Trophoblast cell (in vitro differentiated cells and primary cell): ENCODE measurements at regions not wholly inside any gene's neighbourhood (a gene's known extent, or its start where the extent isn't known, plus 50 kb on each side); places are given as distances from the start of the nearest gene placed in this dataset.

ENCODE experiments used
- DNase-seq, 2 donors: peaks; one replicate each; pipeline ENCODE4 v3.0.0-alpha.2; 2016
- H2AFZ ChIP-seq: 2 replicates; pipeline ENCODE4 v1.6.1; 2013; ENCODE audit warnings: low read length, moderate library complexity, mild to moderate bottlenecking; ENCODE audit not compliant: insufficient read depth, poor library complexity
- H2AK5ac ChIP-seq: 2 replicates; pipeline ENCODE4 v1.6.1; 2013; ENCODE audit warnings: mild to moderate bottlenecking, low read length
- H2BK120ac ChIP-seq: 2 replicates; pipeline ENCODE4 v1.6.1; 2013; ENCODE audit warnings: low read length, mild to moderate bottlenecking, moderate library complexity; ENCODE audit not compliant: insufficient read depth, poor library complexity
- H2BK12ac ChIP-seq: 2 replicates; pipeline ENCODE4 v1.6.1; 2013; ENCODE audit warnings: mild to moderate bottlenecking, low read length, moderate library complexity
- H2BK5ac ChIP-seq: 2 replicates; pipeline ENCODE4 v1.6.1; 2013; ENCODE audit warnings: low read length, low read depth, moderate library complexity, mild to moderate bottlenecking; ENCODE audit not compliant: poor library complexity
- H3K14ac ChIP-seq: 2 replicates; pipeline ENCODE4 v1.6.1; 2013; ENCODE audit warnings: mild to moderate bottlenecking, low read length
- H3K18ac ChIP-seq: 2 replicates; pipeline ENCODE4 v1.6.1; 2013; ENCODE audit warnings: mild to moderate bottlenecking, low read length
- H3K23ac ChIP-seq: 2 replicates; pipeline ENCODE4 v1.6.1; 2013; ENCODE audit warnings: low read length
- H3K27ac ChIP-seq: 2 replicates; pipeline ENCODE4 v1.5.1; 2013; ENCODE audit warnings: low read depth, mild to moderate bottlenecking, inconsistent platforms, low read length, moderate library complexity
- H3K27me3 ChIP-seq: 2 replicates; pipeline ENCODE4 v1.6.1; 2013; ENCODE audit warnings: inconsistent platforms, mild to moderate bottlenecking, low read length, moderate library complexity; ENCODE audit not compliant: insufficient read depth
- H3K36me3 ChIP-seq, 2 experiments: 1 replicate in 1 of 2; 2 replicates in 1 of 2; pipeline ENCODE4 v1.6.1; 2013; ENCODE audit warnings: low read length in 2 of 2, mild to moderate bottlenecking in 2 of 2, moderate library complexity in 1 of 2; ENCODE audit not compliant: insufficient read depth in 2 of 2, control insufficient read depth in 1 of 2
- H3K4ac ChIP-seq: 2 replicates; pipeline ENCODE4 v1.6.1; 2013; ENCODE audit warnings: low read depth, mild to moderate bottlenecking, low read length, moderate library complexity
- H3K4me1 ChIP-seq, 2 experiments: 1 replicate in 1 of 2; 2 replicates in 1 of 2; pipeline ENCODE4 v1.6.1; 2013; ENCODE audit warnings: low read length in 2 of 2, mild to moderate bottlenecking in 2 of 2, moderate library complexity in 1 of 2; ENCODE audit not compliant: insufficient read depth in 2 of 2, control insufficient read depth in 1 of 2
- H3K4me2 ChIP-seq: 2 replicates; pipeline ENCODE4 v1.6.1; 2013; ENCODE audit warnings: inconsistent platforms, mild to moderate bottlenecking, low read length, moderate library complexity
- H3K4me3 ChIP-seq: 2 replicates; pipeline ENCODE4 v1.5.1; 2013; ENCODE audit warnings: mild to moderate bottlenecking, low read depth, low read length, inconsistent platforms
- H3K79me1 ChIP-seq: one replicate; pipeline ENCODE4 v1.6.1; 2013; ENCODE audit warnings: low read length
- H3K79me2 ChIP-seq: 2 replicates; pipeline ENCODE4 v1.6.1; 2013; ENCODE audit warnings: low read length, mild to moderate bottlenecking; ENCODE audit not compliant: control insufficient read depth, insufficient read depth, poor library complexity
- H3K9ac ChIP-seq: 2 replicates; pipeline ENCODE4 v1.6.1; 2013; ENCODE audit warnings: mild to moderate bottlenecking, low read length
- H3K9me3 ChIP-seq: 2 replicates; pipeline ENCODE4 v1.6.1; 2013; ENCODE audit warnings: low read depth, mild to moderate bottlenecking, control low read depth, inconsistent platforms, low read length; ENCODE audit not compliant: insufficient read depth
- H4K12ac ChIP-seq: 2 replicates; pipeline ENCODE4 v1.6.1; 2013; ENCODE audit warnings: low read depth, mild to moderate bottlenecking, low read length, moderate library complexity
- H4K8ac ChIP-seq: 2 replicates; pipeline ENCODE4 v1.6.1; 2013; ENCODE audit warnings: low read depth, mild to moderate bottlenecking, low read length, moderate library complexity
- H4K91ac ChIP-seq: one replicate; pipeline ENCODE4 v1.6.1; 2013; ENCODE audit warnings: low read depth, mild to moderate bottlenecking, low read length, moderate library complexity
- WGBS: extraction: QIAGEN DNeasy Blood & Tissue Kit; methylation state at CpG from one replicate; pipeline ENCODE4 v1.1.7; 2013; ENCODE audit warnings: missing lambda C conversion rate; ENCODE audit not compliant: insufficient read length, insufficient coverage; ENCODE audit errors: extremely low coverage; 5-methylcytosine and 5-hydroxymethylcytosine counted together

- Histone ChIP-seq H3K4me3 (no peak overlapping the region), H3K79me1 (no peaks in the 10 kb centered on the region), H3K4ac (no peak overlapping the region), H2AK5ac (no peak overlapping the region), H3K18ac (no peak overlapping the region), H3K27ac (no peak overlapping the region), H2AFZ (no peak overlapping the region), H3K27me3 (no peaks in the 10 kb centered on the region), H4K8ac (no peak overlapping the region), H3K79me2 (no peaks in the 10 kb centered on the region), H3K4me1 (no peaks in the 10 kb centered on the region), H3K9me3 (no peaks in the 10 kb centered on the region), H3K14ac (no peak overlapping the region), H2BK12ac (no peak overlapping the region), H3K4me2 (no peak overlapping the region), H4K91ac (no peak overlapping the region), H2BK120ac (no peak overlapping the region), H3K23ac (no peak overlapping the region), H2BK5ac (no peak overlapping the region), H3K36me3 (no peaks in the 10 kb centered on the region), H3K9ac (no peak overlapping the region), H4K12ac (no peak overlapping the region)
- no CpG with 5 or more reads among the region's 5 CpGs for WGBS
- no peak for DNase-seq
These were observed 888.8 kb downstream of the QKI start for GRCh38 chr6:164303102-164303964.

GRCh38 chr6:164296411-164296810, 881.9 kb downstream of the QKI start:
- Histone ChIP-seq H3K9ac (no peak overlapping the region), H3K4me2 (no peak overlapping the region), H3K14ac (no peak overlapping the region), H3K4ac (no peak overlapping the region), H2BK120ac (no peak overlapping the region), H3K4me1 (no peaks in the 10 kb centered on the region), H3K79me1 (no peaks in the 10 kb centered on the region), H3K27me3 (no peaks in the 10 kb centered on the region), H3K23ac (no peak overlapping the region), H2BK5ac (no peak overlapping the region), H2BK12ac (no peak overlapping the region), H4K8ac (no peak overlapping the region), H3K9me3 (no peaks in the 10 kb centered on the region), H4K12ac (no peak overlapping the region), H3K27ac (no peak overlapping the region), H4K91ac (no peak overlapping the region), H2AK5ac (no peak overlapping the region), H3K18ac (no peak overlapping the region), H3K79me2 (no peaks in the 10 kb centered on the region), H3K36me3 (no peaks in the 10 kb centered on the region), H3K4me3 (no peak overlapping the region), H2AFZ (no peak overlapping the region)
- no peak for DNase-seq
- no CpG with 5 or more reads among the region's 4 CpGs for WGBS

- WGBS, result no CpG with 5 or more reads among the region's 9 CpGs
- Histone ChIP-seq H2AFZ (no peak overlapping the region), H3K9ac (no peak overlapping the region), H3K18ac (no peak overlapping the region), H4K12ac (no peak overlapping the region), H3K23ac (no peak overlapping the region), H3K79me2 (no peaks in the 10 kb centered on the region), H4K91ac (no peak overlapping the region), H3K36me3 (no peaks in the 10 kb centered on the region), H2BK120ac (no peak overlapping the region), H3K4ac (no peak overlapping the region), H3K79me1 (no peaks in the 10 kb centered on the region), H2AK5ac (no peak overlapping the region), H3K27ac (no peak overlapping the region), H3K4me3 (no peak overlapping the region), H2BK12ac (no peak overlapping the region), H3K14ac (no peak overlapping the region), H2BK5ac (no peak overlapping the region), H3K9me3 (peaks cover 3% of the 10 kb centered on the region), H3K4me2 (no peak overlapping the region), H4K8ac (no peak overlapping the region), H3K4me1 (no peaks in the 10 kb centered on the region), H3K27me3 (no peaks in the 10 kb centered on the region)
- DNase-seq, result no peak
These were observed 879.7 kb downstream of the QKI start for GRCh38 chr6:164294047-164294784.

DNA sequence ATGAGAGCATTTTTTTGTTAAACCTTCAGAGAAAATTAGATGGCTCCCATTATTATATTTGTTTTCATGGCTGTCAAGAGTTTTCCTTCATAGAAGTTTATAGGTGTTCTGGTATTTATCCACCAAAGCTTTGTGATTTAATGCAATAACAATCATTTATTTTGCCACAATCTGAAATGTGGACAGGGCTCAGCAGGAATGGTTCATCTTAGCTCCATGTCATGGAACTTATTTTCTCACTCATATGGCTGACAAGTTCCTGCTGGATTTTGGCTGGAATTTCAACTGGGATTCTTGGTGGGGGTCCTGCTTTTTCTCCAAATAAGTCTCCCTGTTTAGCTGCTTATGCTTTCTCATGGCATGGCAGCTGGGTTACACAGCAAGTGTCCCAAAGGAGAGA, 876.7 kb downstream of the QKI start:
- H3K18ac ChIP-seq, result no peak overlapping the region
- H3K4me3 ChIP-seq, result no peak overlapping the region
- no peak overlapping the region for H2BK120ac ChIP-seq
- H3K9me3 ChIP-seq, result peaks cover 3% of the 10 kb centered on the region
- no peak for DNase-seq
- H3K4ac ChIP-seq, result no peak overlapping the region
- H3K9ac ChIP-seq, result no peak overlapping the region
- no peaks in the 10 kb centered on the region for H3K36me3 ChIP-seq
- H3K79me2 ChIP-seq, result no peaks in the 10 kb centered on the region
- no peak overlapping the region for H3K14ac ChIP-seq
- no peaks in the 10 kb centered on the region for H3K27me3 ChIP-seq
- no peak overlapping the region for H4K12ac ChIP-seq
- no peak overlapping the region for H3K4me2 ChIP-seq
- H2AK5ac ChIP-seq, result no peak overlapping the region
- H4K8ac ChIP-seq, result no peak overlapping the region
- H3K23ac ChIP-seq, result no peak overlapping the region
- no peak overlapping the region for H2AFZ ChIP-seq
- no peak overlapping the region for H2BK5ac ChIP-seq
- no peak overlapping the region for H2BK12ac ChIP-seq
- H3K79me1 ChIP-seq, result no peaks in the 10 kb centered on the region
- no peaks in the 10 kb centered on the region for H3K4me1 ChIP-seq
- H3K27ac ChIP-seq, result no peak overlapping the region
- no peak overlapping the region for H4K91ac ChIP-seq
